ENCODE measurements at regions not wholly inside any gene's neighbourhood (a gene's known extent, or its start where the extent isn't known, plus 50 kb on each side); places are given as distances from the start of the nearest gene placed in this dataset.

DNA sequence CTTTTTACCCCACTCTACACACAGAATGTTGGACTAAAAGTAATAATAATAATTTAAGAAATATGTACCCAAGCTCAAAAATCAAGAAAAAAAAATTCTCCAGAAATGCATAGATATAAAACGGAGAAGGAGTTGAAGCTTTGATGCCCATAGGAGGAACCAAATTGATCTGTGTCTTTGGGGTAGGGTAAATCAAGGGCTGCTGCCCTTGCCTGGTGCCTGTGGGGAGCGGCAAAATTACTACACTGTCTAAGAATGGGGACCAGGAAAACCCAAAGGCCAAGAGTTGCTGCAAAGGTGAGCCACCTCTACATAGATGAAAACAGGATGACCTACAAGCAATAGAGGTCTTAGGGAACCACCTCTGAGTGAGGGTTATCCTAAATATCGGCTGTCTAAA, 56.0 kb upstream of the SPPL2A start:
- H3K4ac ChIP-seq (ENCODE audit: low read depth, low read length) = no peak overlapping the region
- no peak overlapping the region for H3K9ac ChIP-seq (ENCODE audit: low read length)
- H3K4me1 ChIP-seq (ENCODE audit: control insufficient read depth in 1 of 2, insufficient read depth in 2 of 2, low read length in 2 of 2) = no peaks in the 10 kb centered on the region
- no peaks in the 10 kb centered on the region for H3K36me3 ChIP-seq (ENCODE audit: control insufficient read depth in 1 of 2, insufficient read depth in 2 of 2, low read length in 2 of 2)
- no peak overlapping the region for H3K4me2 ChIP-seq (ENCODE audit: low read length)
- H3K9me3 ChIP-seq (ENCODE audit: insufficient read depth, low read depth, low read length) = no peaks in the 10 kb centered on the region
- H4K12ac ChIP-seq (ENCODE audit: low read depth, low read length) = no peak overlapping the region
- no peak overlapping the region for H3K4me3 ChIP-seq (ENCODE audit: low read depth, low read length)
- DNase-seq = no peak
- H2AK5ac ChIP-seq (ENCODE audit: low read length) = no peak overlapping the region
- no peak overlapping the region for H2BK120ac ChIP-seq (ENCODE audit: insufficient read depth, low read length, poor library complexity)
- H3K27ac ChIP-seq (ENCODE audit: low read depth, low read length) = no peak overlapping the region
- no peaks in the 10 kb centered on the region for H3K79me2 ChIP-seq (ENCODE audit: control insufficient read depth, insufficient read depth, low read length, poor library complexity)
- H2BK5ac ChIP-seq (ENCODE audit: low read depth, low read length, poor library complexity) = no peak overlapping the region
- H3K27me3 ChIP-seq (ENCODE audit: insufficient read depth, low read length) = no peaks in the 10 kb centered on the region
- no peak overlapping the region for H2BK12ac ChIP-seq (ENCODE audit: low read length)
- H3K23ac ChIP-seq (ENCODE audit: low read length) = peak overlapping the region; percentile 33
- H3K18ac ChIP-seq (ENCODE audit: low read length) = no peak overlapping the region
- WGBS (ENCODE audit: extremely low coverage, insufficient coverage, insufficient read length) = no CpG with 5 or more reads among the region's 3 CpGs
- no peak overlapping the region for H2AFZ ChIP-seq (ENCODE audit: insufficient read depth, low read length, poor library complexity)
- H3K79me1 ChIP-seq (ENCODE audit: low read length) = no peaks in the 10 kb centered on the region
- no peak overlapping the region for H3K14ac ChIP-seq (ENCODE audit: low read length)
- no peak overlapping the region for H4K8ac ChIP-seq (ENCODE audit: low read depth, low read length)
- no peak overlapping the region for H4K91ac ChIP-seq (ENCODE audit: low read depth, low read length)

DNA sequence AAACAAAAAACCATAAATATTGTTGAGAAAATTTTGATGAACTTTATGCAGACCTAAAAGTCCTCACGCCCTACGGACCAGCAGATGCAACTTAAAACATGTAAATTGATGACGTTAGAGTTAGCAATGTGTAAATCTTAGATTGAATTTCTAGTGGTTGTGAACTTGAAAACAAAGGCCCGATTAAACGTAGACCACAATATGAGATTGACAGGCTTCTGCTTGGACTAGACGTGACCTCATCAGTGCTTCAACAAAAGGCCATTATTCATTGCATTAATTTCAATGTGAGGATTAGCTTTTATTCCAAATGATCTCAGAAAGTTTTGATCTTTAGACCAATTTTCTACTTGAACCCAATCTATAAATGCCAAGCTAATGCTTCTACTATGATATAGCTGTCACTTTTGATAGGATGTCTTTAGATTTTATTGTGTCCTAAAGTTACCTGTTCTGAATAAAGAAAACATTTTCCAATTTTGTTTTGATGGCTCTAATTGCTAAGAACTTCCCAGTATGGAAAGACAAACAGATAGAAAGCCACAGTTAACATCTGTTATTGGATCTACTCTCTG, 55.4 kb upstream of the SPPL2A start:
- Histone ChIP-seq H2BK12ac (ENCODE audit: low read length) (no peak overlapping the region), H3K27me3 (ENCODE audit: insufficient read depth, low read length) (no peaks in the 10 kb centered on the region), H3K14ac (ENCODE audit: low read length) (no peak overlapping the region), H4K91ac (ENCODE audit: low read depth, low read length) (no peak overlapping the region), H3K9me3 (ENCODE audit: insufficient read depth, low read depth, low read length) (no peaks in the 10 kb centered on the region), H2BK5ac (ENCODE audit: low read depth, low read length, poor library complexity) (no peak overlapping the region), H4K8ac (ENCODE audit: low read depth, low read length) (no peak overlapping the region), H3K4me3 (ENCODE audit: low read depth, low read length) (no peak overlapping the region), H2AFZ (ENCODE audit: insufficient read depth, low read length, poor library complexity) (no peak overlapping the region), H3K79me1 (ENCODE audit: low read length) (no peaks in the 10 kb centered on the region), H2AK5ac (ENCODE audit: low read length) (no peak overlapping the region), H3K4me2 (ENCODE audit: low read length) (no peak overlapping the region), H3K4ac (ENCODE audit: low read depth, low read length) (no peak overlapping the region), H3K4me1 (ENCODE audit: control insufficient read depth in 1 of 2, insufficient read depth in 2 of 2, low read length in 2 of 2) (no peaks in the 10 kb centered on the region), H3K79me2 (ENCODE audit: control insufficient read depth, insufficient read depth, low read length, poor library complexity) (no peaks in the 10 kb centered on the region), H3K27ac (ENCODE audit: low read depth, low read length) (no peak overlapping the region), H3K18ac (ENCODE audit: low read length) (no peak overlapping the region), H3K23ac (ENCODE audit: low read length) (no peak overlapping the region), H4K12ac (ENCODE audit: low read depth, low read length) (no peak overlapping the region), H2BK120ac (ENCODE audit: insufficient read depth, low read length, poor library complexity) (no peak overlapping the region), H3K36me3 (ENCODE audit: control insufficient read depth in 1 of 2, insufficient read depth in 2 of 2, low read length in 2 of 2) (no peaks in the 10 kb centered on the region), H3K9ac (ENCODE audit: low read length) (no peak overlapping the region)
- no peak for DNase-seq
- no CpG with 5 or more reads among the region's 6 CpGs for WGBS (ENCODE audit: extremely low coverage, insufficient coverage, insufficient read length)

GRCh38 chr15:50819344-50819743, 53.8 kb upstream of the SPPL2A start:
- Histone ChIP-seq H3K14ac (ENCODE audit: low read length) (no peak overlapping the region), H3K18ac (ENCODE audit: low read length) (no peak overlapping the region), H4K8ac (ENCODE audit: low read depth, low read length) (no peak overlapping the region), H3K4me1 (ENCODE audit: control insufficient read depth in 1 of 2, insufficient read depth in 2 of 2, low read length in 2 of 2) (no peaks in the 10 kb centered on the region), H3K23ac (ENCODE audit: low read length) (no peak overlapping the region), H3K79me2 (ENCODE audit: control insufficient read depth, insufficient read depth, low read length, poor library complexity) (no peaks in the 10 kb centered on the region), H4K91ac (ENCODE audit: low read depth, low read length) (no peak overlapping the region), H2BK5ac (ENCODE audit: low read depth, low read length, poor library complexity) (no peak overlapping the region), H2AK5ac (ENCODE audit: low read length) (no peak overlapping the region), H3K4me2 (ENCODE audit: low read length) (no peak overlapping the region), H3K4ac (ENCODE audit: low read depth, low read length) (no peak overlapping the region), H3K27me3 (ENCODE audit: insufficient read depth, low read length) (no peaks in the 10 kb centered on the region), H3K9ac (ENCODE audit: low read length) (no peak overlapping the region), H3K36me3 (ENCODE audit: control insufficient read depth in 1 of 2, insufficient read depth in 2 of 2, low read length in 2 of 2) (no peaks in the 10 kb centered on the region), H2AFZ (ENCODE audit: insufficient read depth, low read length, poor library complexity) (no peak overlapping the region), H3K4me3 (ENCODE audit: low read depth, low read length) (no peak overlapping the region), H3K27ac (ENCODE audit: low read depth, low read length) (no peak overlapping the region), H2BK12ac (ENCODE audit: low read length) (no peak overlapping the region), H3K79me1 (ENCODE audit: low read length) (no peaks in the 10 kb centered on the region), H4K12ac (ENCODE audit: low read depth, low read length) (no peak overlapping the region), H3K9me3 (ENCODE audit: insufficient read depth, low read depth, low read length) (no peaks in the 10 kb centered on the region), H2BK120ac (ENCODE audit: insufficient read depth, low read length, poor library complexity) (no peak overlapping the region)
- DNase-seq = no peak

DNA sequence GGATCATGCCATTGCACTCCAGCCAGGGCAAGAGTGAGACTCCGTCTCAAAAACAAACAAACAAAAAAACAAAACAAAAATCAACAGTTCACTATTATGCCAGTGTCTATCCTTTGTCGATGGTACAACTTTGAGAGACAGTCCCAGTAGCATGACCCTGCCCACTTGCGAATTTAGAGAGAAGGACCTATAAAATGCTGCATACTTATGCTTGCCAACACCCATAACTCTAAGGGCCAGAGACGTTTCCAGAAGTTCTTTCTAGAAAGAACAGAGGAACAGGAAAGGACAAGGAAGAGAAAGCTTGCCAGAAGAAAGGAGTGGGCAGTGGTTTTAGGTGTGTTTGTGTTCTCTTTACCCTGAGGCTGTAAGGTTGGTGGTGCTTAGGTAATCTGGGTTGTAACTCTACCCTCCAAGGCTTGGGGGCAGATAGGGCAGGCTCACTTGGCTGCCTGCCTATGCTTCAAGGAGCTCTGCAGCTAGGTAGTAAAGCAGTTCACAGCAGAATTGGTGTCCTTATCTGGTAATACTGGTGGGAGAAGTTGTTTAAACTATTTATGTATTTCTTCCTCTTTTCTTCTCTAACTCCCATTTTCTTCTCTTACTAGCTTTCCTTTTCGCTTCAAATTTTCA, 50.6 kb upstream of the SPPL2A start:
- Histone ChIP-seq H3K27ac (ENCODE audit: low read depth, low read length) (no peak overlapping the region), H3K4me1 (ENCODE audit: control insufficient read depth in 1 of 2, insufficient read depth in 2 of 2, low read length in 2 of 2) (no peaks in the 10 kb centered on the region), H2AFZ (ENCODE audit: insufficient read depth, low read length, poor library complexity) (no peak overlapping the region), H3K27me3 (ENCODE audit: insufficient read depth, low read length) (no peaks in the 10 kb centered on the region), H3K9me3 (ENCODE audit: insufficient read depth, low read depth, low read length) (no peaks in the 10 kb centered on the region), H3K79me2 (ENCODE audit: control insufficient read depth, insufficient read depth, low read length, poor library complexity) (no peaks in the 10 kb centered on the region), H4K8ac (ENCODE audit: low read depth, low read length) (no peak overlapping the region), H3K4me3 (ENCODE audit: low read depth, low read length) (no peak overlapping the region), H4K91ac (ENCODE audit: low read depth, low read length) (no peak overlapping the region), H3K23ac (ENCODE audit: low read length) (no peak overlapping the region), H3K4me2 (ENCODE audit: low read length) (no peak overlapping the region), H2BK120ac (ENCODE audit: insufficient read depth, low read length, poor library complexity) (peak overlapping the region; percentile 57), H3K4ac (ENCODE audit: low read depth, low read length) (no peak overlapping the region), H2AK5ac (ENCODE audit: low read length) (no peak overlapping the region), H2BK5ac (ENCODE audit: low read depth, low read length, poor library complexity) (no peak overlapping the region), H3K14ac (ENCODE audit: low read length) (no peak overlapping the region), H2BK12ac (ENCODE audit: low read length) (no peak overlapping the region), H3K9ac (ENCODE audit: low read length) (no peak overlapping the region), H3K18ac (ENCODE audit: low read length) (no peak overlapping the region), H3K36me3 (ENCODE audit: control insufficient read depth in 1 of 2, insufficient read depth in 2 of 2, low read length in 2 of 2) (no peaks in the 10 kb centered on the region), H3K79me1 (ENCODE audit: low read length) (no peaks in the 10 kb centered on the region), H4K12ac (ENCODE audit: low read depth, low read length) (no peak overlapping the region)
- WGBS (ENCODE audit: extremely low coverage, insufficient coverage, insufficient read length) = no CpG with 5 or more reads among the region's 5 CpGs
- DNase-seq = peak in 1 of 2 donors; percentile 29

All from trophoblast cell (in vitro differentiated cells and primary cell).